ENCODE measurements at regions not wholly inside any gene's neighbourhood (a gene's known extent, or its start where the extent isn't known, plus 50 kb on each side); places are given as distances from the start of the nearest gene placed in this dataset.

DNA sequence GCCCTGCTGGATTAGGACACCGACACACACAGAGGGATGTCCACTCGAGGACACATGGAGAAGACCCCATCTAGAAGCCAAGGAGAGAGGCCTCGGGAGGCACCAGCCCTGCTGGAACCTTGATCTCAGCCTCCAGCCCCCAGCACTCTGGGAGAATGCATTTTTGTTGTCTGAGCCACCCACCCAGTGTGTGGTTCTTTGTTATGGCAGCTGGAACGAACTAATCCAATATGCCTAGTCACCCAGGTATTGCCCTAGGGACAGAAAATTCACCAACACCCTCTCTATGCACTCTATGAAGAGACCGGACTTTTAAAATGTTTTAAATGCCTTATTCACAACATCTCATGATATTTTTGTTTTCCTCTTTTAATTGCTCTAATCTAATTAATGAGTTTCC lies 117.4 kb downstream of the CRYAA start:
- TF ChIP-seq POLR2A (IDR thresholded peaks at IDR 0.05; ENCODE audit: borderline replicate concordance, extremely low read depth, insufficient read depth, insufficient read length) (no peak), ATF3 (IDR thresholded peaks at IDR 0.05) (no peak), YY1 (IDR thresholded peaks at IDR 0.05; ENCODE audit: extremely low read depth, insufficient replicate concordance, low read depth, low read length) (no peak), CTCF (IDR thresholded peaks at IDR 0.05 in 2 of 3, conservative IDR thresholded peaks at IDR 0.05 in 1 of 3; ENCODE audit: borderline replicate concordance in 1 of 3, insufficient read depth in 1 of 3, low read depth in 2 of 3, low read length in 2 of 3) (no peak), SP1 (IDR thresholded peaks at IDR 0.05; ENCODE audit: low read depth) (no peak), CBX3 (IDR thresholded peaks at IDR 0.05; ENCODE audit: low read depth) (no peak), CEBPB (IDR thresholded peaks at IDR 0.05; ENCODE audit: low read depth) (no peak), POLR2AphosphoS5 (IDR thresholded peaks at IDR 0.05; ENCODE audit: low read depth, low read length) (no peak), EZH2 (IDR thresholded peaks at IDR 0.05) (no peak), EZH2phosphoT487 (IDR thresholded peaks at IDR 0.05; ENCODE audit: borderline replicate concordance) (no peak)

Measured in HCT116 (cell line).